Neural progenitor cell (in vitro differentiated cells): ENCODE measurements at regions not wholly inside any gene's neighbourhood (a gene's known extent, or its start where the extent isn't known, plus 50 kb on each side); places are given as distances from the start of the nearest gene placed in this dataset.

Experiments
- CTCF ChIP-seq: fragments of 200-600 bp; sonication (generic); IDR thresholded peaks from 2 replicates; pipeline ENCODE4 v1.5.1; 2017; ENCODE audit warnings: antibody characterized with exemption, mild to moderate bottlenecking
- EZH2 ChIP-seq: fragments of 200-600 bp; sonication (generic); IDR thresholded peaks from 2 replicates; pipeline ENCODE4 v1.6.1; 2017; ENCODE audit warnings: antibody characterized with exemption, mild to moderate bottlenecking, moderate library complexity
- EZH2phosphoT487 ChIP-seq: fragments of 200-600 bp; sonication (generic); IDR thresholded peaks from 2 replicates; pipeline ENCODE4 v1.6.1; 2017; ENCODE audit warnings: antibody characterized with exemption

GRCh38 chr13:73849292-73849691, 284.9 kb downstream of the KLF12 start:
- TF ChIP-seq EZH2 (no peak), CTCF (peak; percentile 58), EZH2phosphoT487 (no peak)
